Activated T-cell treated with anti-CD3 and anti-CD28 coated beads for 24 hours (primary cell): ENCODE measurements at regions not wholly inside any gene's neighbourhood (a gene's known extent, or its start where the extent isn't known, plus 50 kb on each side); places are given as distances from the start of the nearest gene placed in this dataset.
"Not testable (repeated sequence)": the region's sequence is repeated elsewhere in the genome, so short reads cannot be mapped to it uniquely, and the experiment has no call there.

Source experiments
- DNase-seq: peaks from one replicate; pipeline ENCODE4 v3.0.0-alpha.2; 2020; ENCODE audit warnings: low read depth

DNA sequence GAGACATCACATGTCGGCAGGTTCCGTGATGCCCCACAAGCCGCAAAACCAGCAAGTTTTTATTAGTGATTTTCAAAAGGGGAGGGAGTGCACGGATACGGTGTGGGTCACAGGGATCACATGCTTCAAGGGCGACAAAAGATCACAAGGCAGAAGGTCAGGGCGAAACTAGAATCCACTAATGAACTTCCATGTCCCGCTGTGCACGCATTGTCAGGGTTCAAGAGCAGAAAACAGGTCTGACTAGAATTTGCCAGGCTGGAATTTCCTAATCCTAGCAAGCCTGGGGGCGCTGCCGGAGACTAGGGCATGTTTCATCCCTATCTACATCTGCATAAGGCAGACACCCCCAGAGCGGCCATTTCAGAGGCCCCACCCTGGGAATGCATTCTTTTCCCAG, 225.2 kb downstream of the NPHP4 start:
- DNase-seq: not testable (repeated sequence)

DNA sequence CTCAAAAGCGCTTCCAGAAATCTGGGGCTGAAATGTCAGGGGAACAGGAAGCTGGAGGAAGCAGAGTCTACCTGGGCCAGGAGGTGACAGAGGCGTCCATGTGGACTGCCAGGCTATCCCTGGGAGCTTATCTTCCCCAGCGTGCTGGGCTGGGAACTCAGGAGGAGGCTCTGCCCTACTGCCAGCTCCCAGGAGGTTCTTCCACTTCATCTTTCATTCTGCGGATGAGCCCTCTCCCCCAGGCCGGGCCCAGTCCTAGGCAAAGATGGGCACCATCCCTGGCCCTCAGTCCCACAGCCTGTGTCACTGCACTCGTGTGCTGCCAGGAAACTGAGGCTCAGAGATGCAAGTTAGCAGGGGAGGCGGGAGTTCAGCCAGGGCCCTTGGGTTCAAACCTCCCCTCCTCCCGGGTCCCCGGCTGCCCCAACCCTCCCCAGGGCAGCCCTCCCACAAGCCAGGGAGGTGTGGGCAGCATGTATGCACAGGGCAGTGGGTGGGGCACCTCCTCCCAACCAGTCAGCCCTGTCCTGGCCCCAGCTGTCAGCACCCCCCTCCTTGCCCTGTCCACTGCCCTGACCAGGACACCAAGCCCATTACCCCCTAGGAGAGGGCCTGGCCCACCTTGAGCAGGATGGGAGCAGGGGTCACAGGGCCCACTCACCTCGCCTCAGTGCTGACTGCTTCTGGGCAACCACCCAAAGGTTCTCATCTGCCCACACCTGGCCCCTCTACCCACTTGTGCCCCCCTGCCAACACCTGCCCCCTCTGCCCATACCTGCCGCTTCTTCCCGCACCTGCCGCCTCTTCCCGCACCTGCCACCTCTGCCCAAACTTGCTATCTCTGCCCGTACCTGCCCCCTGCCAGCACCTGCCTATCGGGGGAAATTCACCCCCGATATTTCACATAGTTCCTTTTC, 226.0 kb downstream of the NPHP4 start:
- no peak for DNase-seq

DNA sequence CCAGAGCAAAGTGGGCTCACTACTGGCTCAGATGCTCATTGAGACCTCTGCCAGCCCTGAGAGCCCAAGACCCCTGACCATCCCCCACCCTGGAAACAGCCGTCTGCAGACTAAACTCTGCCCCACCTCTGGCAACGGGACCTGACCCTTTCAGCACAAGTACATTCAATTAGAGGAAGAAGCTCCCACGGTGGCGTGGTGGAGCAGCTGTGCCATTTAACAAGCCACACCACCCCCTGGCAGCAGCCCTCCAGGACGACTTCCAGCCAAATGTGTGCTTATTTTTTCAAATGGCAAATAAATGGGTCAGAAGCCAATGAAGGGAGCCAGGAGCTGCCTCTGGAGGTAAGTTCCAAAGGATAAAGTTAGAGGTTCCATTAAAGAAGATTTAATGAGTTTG, 226.7 kb downstream of the NPHP4 start:
- no peak for DNase-seq

DNA sequence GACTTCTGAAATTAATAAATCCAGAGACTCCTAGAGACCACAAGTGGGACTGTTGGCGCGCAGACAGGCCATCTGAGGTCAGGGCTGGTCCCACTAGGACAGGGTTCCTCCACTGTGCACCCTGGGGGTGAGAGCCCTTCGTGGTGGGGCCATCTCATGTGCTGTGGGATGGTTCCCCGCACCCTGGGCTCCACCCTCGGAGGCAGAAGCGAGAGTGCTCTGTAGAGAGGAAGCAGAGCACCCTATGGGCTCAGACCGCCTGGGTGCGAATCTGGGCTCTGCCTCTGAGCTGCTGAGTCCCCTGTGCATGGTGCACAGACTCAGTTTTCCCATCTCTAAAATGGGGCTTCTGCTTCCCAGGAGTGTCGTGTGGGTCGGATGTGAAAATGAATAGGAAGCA, 227.3 kb downstream of the NPHP4 start:
- DNase-seq: no peak

DNA sequence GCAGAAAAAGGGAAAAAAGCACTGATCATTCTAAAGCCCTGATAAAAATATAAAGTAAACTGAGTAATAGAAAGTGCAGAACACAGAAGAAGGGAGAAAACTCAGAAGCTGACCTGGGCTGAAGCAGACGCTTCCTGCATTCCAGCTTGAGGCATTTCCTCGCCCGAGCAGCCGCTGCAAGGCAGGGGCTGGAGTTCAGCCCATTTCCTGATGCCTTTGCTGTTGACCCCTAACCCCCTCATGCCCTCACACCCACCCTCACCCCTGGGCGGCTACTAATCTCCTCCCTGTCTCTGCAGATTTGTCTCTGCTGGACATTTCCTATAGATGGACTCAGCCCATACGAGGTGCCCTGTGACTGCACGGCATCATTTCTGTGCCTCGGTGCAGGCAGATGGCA, 227.8 kb downstream of the NPHP4 start:
- DNase-seq: no peak

DNA sequence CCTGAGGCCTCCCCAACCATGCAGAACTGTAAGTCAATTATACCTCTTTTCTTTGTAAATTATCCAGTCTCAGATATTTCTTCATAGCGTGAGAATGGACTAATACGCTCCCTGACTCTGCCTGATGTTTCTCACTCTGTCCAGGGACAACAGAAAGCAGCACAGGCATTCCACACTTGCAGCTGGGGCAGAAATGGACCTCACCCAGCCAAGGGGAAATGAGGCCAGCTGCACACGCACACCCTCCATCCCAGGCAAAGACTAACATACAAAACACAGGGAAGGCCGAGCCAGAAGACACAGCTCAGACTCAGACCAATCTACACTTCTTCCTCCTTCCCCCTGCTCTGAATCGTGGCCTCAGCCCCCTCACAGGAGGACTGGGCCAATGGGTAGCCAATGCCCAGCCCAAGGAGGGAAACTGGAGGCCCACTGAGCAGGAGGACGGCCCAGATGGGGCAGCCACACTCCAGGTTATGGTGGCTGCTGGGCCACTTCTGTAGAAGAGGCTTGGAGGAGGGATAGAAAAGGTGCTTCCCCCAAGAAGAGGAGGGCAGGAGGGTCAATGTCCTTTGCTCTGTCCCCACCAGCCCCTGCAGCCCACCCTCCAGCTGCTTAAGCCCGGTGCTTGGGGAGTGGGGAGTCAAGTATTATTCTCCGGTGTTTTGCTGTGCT, 228.4 kb downstream of the NPHP4 start:
- no peak for DNase-seq

DNA sequence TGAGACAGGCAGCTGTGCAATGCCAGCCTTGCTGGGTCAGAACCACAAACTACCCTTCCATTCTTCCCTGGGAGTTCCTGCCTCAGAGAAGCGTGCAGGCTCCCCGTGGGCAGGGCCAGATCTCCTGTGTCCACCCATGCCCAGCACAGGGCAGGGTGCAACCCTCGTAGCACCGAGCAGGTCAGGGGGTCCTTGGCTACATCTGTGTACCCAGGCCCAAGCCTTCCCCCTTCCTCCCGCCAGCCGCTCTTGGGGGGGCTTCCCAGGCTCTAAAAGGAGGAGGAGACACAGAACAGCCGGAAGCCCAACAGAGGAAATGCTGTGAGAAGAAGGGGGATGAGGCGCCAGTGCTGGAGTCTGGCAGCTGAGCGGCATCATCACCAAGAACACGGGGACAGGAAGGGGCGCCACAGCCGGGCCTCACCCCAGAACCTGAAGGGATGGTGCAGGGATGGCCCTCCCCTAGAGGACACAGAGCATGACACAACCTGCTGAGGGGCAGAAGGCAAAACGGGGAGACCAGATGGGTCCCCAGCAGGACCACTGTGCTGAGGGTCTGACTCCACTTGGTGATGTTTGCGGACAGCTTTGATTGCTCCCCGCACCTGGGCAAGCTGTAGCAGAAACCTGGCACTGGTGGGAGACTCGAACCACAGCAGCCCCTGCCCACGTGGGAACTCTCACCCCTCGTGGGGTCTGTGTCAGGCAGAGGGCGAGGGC, 233.2 kb downstream of the NPHP4 start:
- no peak for DNase-seq

DNA sequence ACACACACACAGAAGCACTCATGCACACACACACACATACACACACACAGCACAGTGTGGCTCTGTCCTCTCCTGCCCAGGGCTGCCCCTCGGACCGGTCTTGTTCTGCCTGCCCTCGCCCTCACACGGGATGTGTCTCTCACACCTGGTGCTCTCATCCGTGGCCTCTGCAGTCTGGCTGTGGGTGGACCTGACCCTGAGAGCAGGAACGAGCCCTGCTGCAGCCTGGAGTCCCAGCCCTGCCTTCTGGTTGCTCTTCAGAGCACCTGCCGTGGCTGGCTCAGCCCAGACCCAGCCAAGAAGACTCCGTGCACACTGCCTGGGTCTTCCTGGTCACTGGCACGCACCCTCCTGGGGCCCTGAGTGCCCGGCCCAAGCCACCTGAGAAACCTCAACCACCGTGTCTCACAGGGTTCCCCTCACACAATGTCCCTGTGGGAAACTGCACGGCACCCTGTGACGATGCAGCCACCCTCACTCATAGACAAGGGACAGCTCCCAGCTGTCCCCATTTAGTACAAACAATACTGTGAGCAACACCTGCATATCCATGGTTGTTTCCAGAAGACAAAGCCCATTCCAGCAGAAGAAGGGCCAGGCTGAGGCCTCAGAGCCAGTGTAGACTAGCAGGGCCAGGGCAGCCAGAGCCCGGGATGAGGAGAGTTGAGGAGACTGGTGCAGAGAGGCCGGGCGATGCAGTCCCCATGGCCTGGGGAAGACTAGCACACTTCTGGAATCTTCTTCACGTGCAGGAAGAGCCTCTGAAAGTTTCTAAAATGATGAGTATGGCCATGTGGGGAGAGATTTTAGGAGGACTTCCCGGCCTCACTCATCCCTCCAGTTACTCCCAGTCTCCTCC, 234.0 kb downstream of the NPHP4 start:
- no peak for DNase-seq

DNA sequence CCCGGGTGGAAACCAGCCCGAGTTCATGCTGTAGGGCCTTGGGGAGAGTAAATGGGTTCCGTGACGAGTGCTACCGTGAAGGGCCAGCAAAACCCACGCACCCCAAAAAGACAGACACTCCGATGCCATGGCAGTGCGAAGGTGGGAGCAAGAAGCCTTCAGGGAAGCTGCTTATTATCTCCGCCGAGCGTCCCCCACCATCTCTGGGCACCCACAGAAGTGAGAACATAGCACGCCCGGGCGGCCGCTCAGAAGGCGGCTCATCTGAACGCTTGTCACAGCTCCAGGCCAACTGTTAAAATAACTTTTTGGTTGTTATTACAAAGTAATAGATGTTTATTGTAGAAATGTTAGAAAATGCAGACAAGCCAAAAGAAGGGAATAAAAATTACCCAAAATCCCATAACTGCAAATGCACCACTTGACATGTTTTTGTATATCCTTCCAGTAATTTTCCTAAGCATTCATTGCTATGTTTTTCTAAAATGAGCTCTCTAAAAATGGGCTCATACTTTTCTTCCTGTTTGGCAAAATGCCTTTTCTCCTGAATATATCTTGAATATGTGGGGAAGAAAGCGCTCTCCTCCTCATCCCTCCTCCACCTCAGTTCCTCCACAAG, 234.9 kb downstream of the NPHP4 start:
- no peak for DNase-seq

DNA sequence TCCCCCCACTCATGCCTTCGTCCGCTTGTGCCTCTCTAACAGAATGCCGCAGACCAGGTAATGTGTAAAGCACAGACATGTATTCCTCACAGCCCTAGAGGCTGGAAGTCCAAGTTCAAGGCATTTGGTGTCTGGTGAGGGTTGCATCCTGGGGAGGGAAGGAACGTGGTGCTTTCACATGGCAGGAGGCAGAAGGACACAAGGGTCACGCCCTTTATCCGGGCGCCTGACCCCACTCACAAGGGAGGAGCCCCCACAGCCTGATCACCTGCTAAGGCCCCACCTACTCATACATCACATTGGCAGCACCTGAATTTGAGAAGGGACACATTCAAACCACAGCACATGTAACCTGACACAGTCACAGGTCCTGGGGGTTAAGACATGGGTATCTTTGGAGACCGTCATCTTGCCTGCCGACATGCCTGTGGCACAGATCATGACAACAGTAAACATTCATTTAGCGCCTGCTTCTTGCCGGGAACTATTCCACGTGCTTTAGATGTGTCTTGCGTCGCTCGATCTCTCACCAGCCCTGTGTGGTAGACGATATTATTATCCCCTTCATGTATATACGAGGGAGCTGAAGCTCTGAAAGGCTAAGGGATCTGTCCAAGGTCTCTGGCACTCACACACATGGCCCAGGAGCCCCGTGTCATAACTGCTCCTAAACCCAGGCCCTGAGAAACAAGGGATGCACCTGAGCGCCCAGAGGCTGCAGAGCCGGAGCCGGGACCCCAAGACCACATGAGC, 235.6 kb downstream of the NPHP4 start:
- DNase-seq: no peak

DNA sequence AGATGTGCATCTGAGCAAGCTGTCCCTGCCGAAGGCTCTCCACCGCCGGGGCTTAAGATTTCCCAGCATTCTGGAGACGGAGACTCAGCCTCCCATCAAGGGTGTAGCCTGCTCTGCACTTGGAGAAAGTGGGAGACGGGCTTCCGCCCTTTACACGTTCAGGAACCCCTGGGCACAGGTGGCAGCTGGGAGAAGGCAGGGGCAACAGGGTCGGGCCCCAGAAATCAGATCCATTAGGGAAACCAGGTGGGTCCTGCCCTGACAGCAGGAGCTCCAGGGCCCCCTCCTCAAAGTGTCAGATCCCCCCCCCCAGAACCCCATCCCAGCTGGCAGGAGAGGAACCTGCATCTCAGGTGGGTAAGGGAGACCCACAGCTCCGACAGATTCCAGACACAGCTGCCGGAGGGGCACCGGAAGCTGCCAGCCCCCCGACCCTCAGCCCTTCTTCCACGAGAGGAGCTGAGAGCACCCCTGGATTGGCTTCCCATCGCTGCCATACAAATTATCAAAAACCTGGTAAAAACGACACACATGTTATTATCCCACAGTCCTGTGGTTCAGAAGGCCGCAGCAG, 236.6 kb downstream of the NPHP4 start:
- no peak for DNase-seq

DNA sequence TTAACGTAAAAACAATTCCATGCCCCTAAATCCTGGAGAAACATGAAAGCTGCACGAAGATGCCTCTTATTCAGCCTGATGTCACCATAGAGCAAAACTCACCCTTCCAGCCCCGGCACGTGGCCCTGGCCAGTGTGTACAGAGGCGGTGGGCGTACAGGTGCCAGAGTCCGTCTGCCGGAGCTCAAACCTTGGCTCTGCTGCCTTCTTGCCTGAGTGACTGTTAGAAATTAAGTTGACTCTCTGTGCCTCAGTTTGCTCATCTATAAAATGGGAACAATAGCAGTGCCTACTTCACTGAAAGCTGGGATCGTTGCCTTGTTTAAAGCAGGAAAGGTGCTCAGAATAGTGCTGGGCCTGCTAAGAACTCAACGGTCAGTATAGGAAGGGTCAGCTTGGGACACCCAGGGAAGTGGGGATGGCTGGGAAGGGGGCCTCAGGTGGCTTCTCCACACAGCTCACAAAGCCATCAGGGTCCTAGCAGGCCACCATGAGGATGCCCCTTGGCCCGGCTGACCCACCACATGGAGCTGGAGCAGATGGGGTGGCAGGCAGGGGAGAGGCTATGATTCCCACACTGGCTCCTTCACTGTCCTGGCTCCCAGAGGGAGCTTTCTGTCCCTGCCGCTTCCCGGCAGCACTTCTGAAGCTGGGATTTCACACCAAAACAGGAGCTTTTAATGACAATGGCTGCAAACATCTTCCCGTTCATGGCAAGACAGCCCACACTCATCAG, 237.2 kb downstream of the NPHP4 start:
- no peak for DNase-seq

DNA sequence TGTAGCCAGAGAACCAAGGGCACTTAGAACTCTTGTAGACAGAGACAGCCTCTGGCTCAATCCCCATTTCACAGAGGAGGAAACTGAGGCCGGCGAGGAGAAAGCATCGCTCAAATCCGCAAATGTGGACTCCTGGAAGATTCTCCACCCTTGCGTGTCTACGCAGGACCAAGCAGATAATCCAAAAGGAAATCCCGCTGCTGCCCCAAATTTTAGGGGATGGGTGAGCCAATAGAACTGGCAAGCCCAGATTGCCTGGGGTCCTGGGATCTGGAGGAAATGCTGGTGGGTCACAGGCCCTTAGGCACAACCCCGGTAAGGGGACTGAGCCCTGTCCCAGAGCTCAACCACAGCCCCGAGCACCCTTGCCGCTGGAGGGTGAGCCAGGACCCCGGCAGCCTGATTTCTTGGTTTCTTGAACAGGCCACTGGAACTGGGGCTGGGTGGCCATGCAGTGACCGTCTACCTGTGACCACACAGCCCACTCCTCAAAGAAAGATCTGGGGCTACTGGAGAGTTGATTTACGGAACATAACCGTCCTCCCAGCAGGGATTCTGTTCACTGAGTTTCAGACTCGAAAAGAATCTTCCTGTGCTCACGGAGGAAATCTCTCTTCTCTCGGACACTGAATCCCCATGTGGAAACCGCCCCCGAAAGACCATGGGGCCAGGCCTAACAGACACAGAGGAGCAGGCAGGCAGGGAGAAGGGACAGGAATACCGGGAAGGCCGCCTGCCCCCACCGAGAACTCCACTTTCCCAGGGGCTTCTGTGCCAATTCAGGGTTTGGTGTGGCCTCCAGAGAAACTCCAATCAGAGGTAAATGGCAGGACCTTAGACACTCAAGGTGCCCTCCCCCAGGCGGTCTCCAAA, 238.4 kb downstream of the NPHP4 start:
- DNase-seq: no peak

DNA sequence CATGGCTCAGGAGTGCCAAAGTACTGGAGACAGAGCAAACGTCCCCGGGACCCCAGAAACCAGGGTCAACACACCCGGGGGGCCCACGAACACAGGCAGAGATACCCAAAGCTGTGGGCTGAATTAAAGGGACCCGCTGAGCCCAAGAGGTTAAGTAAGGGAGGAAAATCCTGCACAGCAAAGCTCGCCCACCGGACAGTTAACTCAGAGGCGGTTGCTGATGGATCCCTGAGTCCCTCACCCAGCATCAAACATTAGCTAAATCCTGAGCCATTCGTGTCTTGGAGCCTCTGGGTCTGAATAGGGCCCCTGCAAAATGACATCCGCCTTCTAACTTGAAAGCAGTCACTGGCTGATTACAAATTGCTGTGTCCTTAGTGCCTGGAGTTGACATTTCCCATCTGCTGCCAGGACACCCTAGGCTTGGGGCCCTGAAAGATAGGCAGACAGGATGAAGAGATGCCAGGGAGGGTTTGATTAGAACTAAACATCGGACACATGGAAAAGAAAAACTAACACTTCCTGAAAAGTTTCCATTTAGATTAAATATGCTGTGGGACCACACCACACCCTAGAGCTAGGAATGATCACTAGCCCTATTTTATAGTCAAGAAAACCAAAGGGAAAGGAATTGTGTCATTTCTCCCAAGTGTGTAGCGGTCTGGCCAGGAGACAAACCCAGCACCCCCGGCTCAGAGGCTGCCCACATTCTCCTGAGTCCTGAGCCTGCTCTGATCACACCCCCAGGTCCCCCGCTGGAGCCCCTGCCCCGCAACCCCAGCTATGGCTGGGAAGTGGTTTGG, 239.3 kb downstream of the NPHP4 start:
- no peak for DNase-seq

DNA sequence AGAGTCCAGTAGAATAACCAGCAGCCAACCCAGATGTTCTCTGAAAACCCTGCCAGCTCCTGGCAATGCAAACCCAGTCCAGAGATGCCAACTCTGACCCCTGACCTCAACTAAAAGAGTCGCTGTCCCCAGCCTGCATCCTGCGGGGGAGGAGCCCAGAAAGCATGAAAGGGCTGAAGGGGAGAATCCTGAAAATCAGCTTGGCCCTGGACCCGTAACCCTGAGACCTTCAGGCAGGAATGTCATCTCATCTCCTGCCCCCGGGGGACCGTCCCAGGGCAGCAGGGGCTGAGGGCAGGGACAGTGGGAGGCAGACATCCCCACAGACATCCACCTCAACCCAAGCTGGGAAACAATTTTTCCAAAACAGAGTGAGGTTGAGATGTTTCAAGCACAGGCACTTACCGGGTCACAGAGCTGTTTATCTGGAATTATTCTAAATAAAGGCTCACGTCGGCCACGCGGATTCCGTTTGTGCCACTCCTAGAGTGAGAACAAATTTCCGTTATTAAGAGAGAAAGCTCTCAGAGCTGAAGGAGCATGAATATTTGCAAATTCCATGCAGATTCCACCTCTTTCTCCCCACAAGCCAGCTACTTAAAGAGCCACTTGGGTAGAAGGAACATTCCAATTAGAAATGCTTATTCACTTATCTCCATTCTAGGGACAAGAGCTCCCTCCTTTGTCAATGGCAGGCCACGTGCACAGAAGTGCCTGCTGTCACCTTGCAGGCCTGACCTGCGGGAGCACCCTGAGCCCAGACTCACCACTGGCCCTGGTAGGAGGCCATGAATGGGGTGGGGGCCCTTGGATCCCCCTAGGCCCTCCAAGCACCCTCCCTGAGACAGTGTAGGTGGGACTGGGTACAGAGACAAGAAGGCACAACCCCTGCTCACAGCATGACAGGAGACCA, 240.1 kb downstream of the NPHP4 start:
- no peak for DNase-seq

DNA sequence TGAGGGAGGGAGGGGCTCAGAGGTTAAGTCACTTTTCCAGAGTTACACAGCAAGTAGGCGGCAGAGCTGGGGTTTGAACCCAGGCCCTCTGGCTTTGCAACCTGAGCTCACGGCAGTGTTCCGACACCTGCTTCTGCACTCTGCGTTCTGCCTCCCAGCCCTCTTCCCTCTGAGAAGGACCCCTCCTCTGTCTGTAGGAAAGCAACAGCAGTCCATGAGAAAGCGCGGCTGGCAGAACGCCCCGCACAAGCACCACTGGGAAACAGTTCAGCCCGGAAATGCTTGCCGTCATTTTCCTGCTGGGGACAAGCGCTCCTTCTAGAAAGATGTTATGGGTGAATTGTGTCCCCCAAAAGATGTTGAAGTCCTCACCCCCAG, 241.1 kb downstream of the NPHP4 start:
- DNase-seq: no peak
